ENCODE measurements at regions not wholly inside any gene's neighbourhood (a gene's known extent, or its start where the extent isn't known, plus 50 kb on each side); places are given as distances from the start of the nearest gene placed in this dataset.

DNA sequence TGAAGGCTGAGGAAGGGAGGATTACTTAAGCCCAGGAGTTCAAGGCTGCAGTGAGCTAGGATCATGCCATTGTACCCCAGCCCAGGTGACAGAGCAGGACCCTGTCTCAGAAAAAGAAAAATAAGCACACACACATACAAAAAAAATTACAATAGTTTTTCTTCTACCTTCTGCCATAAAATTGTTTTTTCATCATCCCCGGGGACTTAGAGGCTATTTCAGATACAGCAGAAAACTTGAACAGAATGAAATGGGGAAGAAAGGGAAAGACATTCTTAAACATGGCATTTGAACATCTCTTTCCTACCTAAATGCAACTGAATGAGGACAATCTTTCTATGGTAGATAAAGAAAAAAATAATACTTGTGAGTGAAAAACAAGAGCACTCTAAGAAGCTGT lies 109.1 kb downstream of the KCTD12 start:
- Histone ChIP-seq H3K36me3 (no peaks in the 10 kb centered on the region), H3K27me3 (no peaks in the 10 kb centered on the region), H3K4me1 (no peaks in the 10 kb centered on the region), H3K4me3 (no peak overlapping the region), H3K9me3 (no peaks in the 10 kb centered on the region), H3K27ac (no peak overlapping the region)
- no peak for DNase-seq (ENCODE audit: extremely low spot score in 2 of 2)
- TF ChIP-seq POLR2A (IDR thresholded peaks at IDR 0.05) (no peak), POLR2AphosphoS5 (IDR thresholded peaks at IDR 0.05; ENCODE audit: insufficient read depth in 1 of 2, low read depth in 1 of 2) (no peak)
- TF ChIP-seq, protein P1, sequence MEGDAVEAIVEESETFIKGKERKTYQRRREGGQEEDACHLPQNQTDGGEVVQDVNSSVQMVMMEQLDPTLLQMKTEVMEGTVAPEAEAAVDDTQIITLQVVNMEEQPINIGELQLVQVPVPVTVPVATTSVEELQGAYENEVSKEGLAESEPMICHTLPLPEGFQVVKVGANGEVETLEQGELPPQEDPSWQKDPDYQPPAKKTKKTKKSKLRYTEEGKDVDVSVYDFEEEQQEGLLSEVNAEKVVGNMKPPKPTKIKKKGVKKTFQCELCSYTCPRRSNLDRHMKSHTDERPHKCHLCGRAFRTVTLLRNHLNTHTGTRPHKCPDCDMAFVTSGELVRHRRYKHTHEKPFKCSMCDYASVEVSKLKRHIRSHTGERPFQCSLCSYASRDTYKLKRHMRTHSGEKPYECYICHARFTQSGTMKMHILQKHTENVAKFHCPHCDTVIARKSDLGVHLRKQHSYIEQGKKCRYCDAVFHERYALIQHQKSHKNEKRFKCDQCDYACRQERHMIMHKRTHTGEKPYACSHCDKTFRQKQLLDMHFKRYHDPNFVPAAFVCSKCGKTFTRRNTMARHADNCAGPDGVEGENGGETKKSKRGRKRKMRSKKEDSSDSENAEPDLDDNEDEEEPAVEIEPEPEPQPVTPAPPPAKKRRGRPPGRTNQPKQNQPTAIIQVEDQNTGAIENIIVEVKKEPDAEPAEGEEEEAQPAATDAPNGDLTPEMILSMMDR (IDR thresholded peaks at IDR 0.05) = no peak
- intact Hi-C loops (cut with DNase I) = no loop called here

DNA sequence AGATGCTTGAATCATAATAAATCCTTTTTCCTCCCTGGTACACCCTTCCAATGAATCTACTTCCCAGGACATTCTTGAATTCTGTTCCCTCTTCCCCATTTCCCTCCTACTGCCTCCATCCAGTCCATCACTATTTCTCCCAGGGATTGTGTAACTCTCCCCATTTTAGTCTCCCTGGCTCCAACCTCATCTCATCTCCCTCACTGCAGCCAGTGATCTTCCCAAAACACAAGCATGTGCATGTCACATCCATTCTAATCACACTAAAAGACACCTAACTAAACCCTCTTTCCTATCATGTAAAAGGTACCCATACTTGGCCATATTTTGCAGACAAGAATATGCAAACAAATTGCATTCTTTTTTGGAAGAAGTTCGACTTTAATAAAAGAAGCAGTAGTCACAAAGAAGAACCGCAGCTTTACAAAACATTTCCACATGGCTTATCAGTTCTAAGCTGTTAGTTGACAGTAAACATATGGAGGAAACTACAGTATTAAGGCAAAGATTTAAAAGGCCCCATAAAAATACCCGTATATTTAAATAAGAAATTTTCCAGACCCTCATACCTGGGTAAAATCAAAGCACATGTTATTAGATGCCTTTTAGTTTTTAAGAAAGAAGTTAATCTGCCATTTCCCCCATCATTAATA lies 111.0 kb downstream of the KCTD12 start:
- Histone ChIP-seq H3K27ac (no peak overlapping the region), H3K4me3 (no peak overlapping the region), H3K9me3 (no peaks in the 10 kb centered on the region), H3K4me1 (peaks cover under 1% of the 10 kb centered on the region), H3K36me3 (no peaks in the 10 kb centered on the region), H3K27me3 (no peaks in the 10 kb centered on the region)
- intact Hi-C loops (cut with DNase I) = no loop called here
- TF ChIP-seq POLR2AphosphoS5 (IDR thresholded peaks at IDR 0.05; ENCODE audit: insufficient read depth in 1 of 2, low read depth in 1 of 2) = no peak
- no peak for DNase-seq (ENCODE audit: extremely low spot score in 2 of 2)

DNA sequence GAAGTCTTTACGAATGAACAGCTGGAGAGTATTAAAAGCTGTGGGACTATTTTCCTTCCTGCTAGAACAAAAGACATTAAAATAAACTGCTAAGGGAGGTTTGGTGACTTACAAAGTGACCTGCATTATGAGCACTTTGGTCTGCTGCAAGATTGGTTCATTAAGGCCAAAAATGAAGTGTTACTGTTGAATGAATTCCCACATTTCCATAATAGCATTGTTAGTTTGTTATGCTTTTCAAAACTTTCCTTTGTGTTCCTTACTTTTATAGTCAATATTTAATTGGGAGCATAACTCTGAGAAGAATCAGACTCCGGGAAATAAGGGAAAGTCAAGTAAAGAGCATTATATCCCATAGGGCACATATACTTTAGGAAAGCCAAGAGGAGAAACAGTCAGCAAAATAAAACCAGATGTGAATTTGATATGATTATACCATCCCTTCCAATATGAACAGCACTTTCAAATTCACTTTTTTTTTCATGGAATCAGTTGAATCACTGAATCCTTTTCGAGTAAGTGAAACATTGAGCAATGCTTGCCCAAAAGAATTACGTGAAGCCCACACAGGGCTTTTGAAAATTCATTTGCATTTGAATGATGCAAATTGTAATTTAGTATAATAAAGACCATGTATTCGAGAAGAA lies 112.6 kb downstream of the KCTD12 start:
- H3K27me3 ChIP-seq = no peaks in the 10 kb centered on the region
- peaks cover 13% of the 10 kb centered on the region for H3K4me1 ChIP-seq
- H3K4me3 ChIP-seq = no peak overlapping the region
- intact Hi-C loops (cut with DNase I) = no loop called here
- no peak overlapping the region for H3K27ac ChIP-seq
- no peaks in the 10 kb centered on the region for H3K36me3 ChIP-seq
- TF ChIP-seq, protein P1 (IDR thresholded peaks at IDR 0.05) = no peak
- TF ChIP-seq POLR2A (IDR thresholded peaks at IDR 0.05) (no peak), POLR2AphosphoS5 (IDR thresholded peaks at IDR 0.05; ENCODE audit: insufficient read depth in 1 of 2, low read depth in 1 of 2) (no peak)
- no peaks in the 10 kb centered on the region for H3K9me3 ChIP-seq
- no peak for DNase-seq (ENCODE audit: extremely low spot score in 2 of 2)

DNA sequence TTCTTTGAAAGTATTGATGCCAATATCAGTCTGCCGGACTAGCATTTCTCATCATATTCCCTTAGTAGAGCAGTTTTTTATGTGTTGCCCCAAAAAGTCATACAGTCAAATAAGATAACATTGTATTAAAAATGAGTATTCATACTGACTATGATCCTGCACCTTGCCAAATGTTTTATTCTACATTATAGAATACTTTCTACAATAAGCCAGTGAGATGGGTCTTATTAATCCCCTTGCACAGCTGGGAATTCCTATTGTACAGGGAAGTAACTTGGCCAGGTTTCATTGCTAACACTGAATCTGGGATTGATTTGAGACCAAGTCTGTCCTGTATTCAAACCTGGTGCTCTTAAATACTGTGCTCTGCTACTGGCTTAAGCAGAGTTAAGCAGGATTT lies 114.0 kb downstream of the KCTD12 start:
- peaks cover 13% of the 10 kb centered on the region for H3K4me1 ChIP-seq
- TF ChIP-seq, protein P1 (IDR thresholded peaks at IDR 0.05) = no peak
- no peak for TF ChIP-seq POLR2AphosphoS5 (IDR thresholded peaks at IDR 0.05; ENCODE audit: insufficient read depth in 1 of 2, low read depth in 1 of 2)
- no peak for TF ChIP-seq POLR2A (IDR thresholded peaks at IDR 0.05)
- DNase-seq (ENCODE audit: extremely low spot score in 2 of 2) = no peak
- intact Hi-C loops (cut with DNase I) = no loop called here
- no peaks in the 10 kb centered on the region for H3K27me3 ChIP-seq
- no peaks in the 10 kb centered on the region for H3K9me3 ChIP-seq
- H3K4me3 ChIP-seq = no peak overlapping the region
- H3K27ac ChIP-seq = no peak overlapping the region
- no peaks in the 10 kb centered on the region for H3K36me3 ChIP-seq

DNA sequence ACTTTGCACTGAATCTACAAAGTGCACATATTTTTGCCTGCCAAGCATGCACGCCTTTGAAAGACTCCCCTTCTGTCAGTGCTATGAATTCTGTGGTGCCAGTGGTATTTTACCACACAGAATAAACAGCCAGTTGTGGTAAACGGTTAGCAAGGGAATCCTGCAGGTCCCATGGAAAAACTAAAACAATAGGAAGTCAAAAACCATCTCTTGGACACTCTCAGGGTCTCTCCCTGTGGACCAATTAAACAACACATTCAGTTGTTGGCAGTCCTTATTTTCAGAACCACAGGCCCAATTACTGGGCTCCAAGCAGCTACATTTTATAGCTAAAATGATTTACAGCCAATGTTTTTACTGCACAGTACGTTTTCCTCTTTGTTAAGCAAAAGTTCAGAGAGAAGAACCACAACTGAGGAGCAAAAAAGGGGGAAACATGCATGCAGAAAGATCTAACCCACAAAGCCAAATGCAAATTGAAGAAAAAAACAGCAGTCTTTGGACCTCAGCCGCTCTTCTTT lies 116.9 kb downstream of the KCTD12 start:
- Histone ChIP-seq H3K27me3 (no peaks in the 10 kb centered on the region), H3K4me3 (no peak overlapping the region), H3K36me3 (no peaks in the 10 kb centered on the region), H3K9me3 (no peaks in the 10 kb centered on the region), H3K27ac (no peak overlapping the region), H3K4me1 (peaks cover 13% of the 10 kb centered on the region)
- intact Hi-C loops (cut with DNase I) = no loop called here
- TF ChIP-seq, protein P1 (IDR thresholded peaks at IDR 0.05) = no peak
- no peak for TF ChIP-seq POLR2A (IDR thresholded peaks at IDR 0.05)
- no peak for TF ChIP-seq POLR2AphosphoS5 (IDR thresholded peaks at IDR 0.05; ENCODE audit: insufficient read depth in 1 of 2, low read depth in 1 of 2)
- DNase-seq (ENCODE audit: extremely low spot score in 2 of 2) = no peak
